ENCODE measurements at regions not wholly inside any gene's neighbourhood (a gene's known extent, or its start where the extent isn't known, plus 50 kb on each side); places are given as distances from the start of the nearest gene placed in this dataset.

DNA sequence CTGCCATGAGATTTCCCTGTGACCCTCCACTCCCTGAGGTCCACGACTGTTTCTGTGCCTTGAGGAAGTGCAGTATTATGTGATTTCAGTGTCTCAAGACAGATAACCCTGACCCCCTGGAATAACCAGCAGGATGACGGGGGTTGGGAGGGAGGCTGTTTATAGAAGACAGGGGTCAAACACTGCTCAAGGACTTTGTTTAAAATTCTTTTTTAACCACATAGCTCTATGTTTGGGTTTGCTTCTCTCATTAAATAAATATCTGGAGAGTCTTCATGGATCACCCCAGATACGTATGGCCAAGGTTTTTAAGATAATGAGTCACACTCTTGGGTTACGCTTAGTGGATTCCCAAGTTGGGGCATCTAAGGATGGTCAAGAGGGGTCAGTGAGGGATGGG is 523.8 kb upstream of the TNP1 start:
- no peak overlapping the region for H3K4me3 ChIP-seq (replicated peaks in 1 of 3; ENCODE audit: low read depth in 2 of 3, low read length in 3 of 3)
- no peak overlapping the region for H2AFZ ChIP-seq (ENCODE audit: insufficient read depth, low read depth, low read length, poor library complexity, severe bottlenecking)
- H3K36me3 Mint-ChIP-seq = no peaks in the 10 kb centered on the region
- H3K27me3 Mint-ChIP-seq (ENCODE audit: low read depth in 3 of 3) = peaks cover 11 to 21% (median 11%) of the 10 kb centered on the region in 3 donors
- H3K9me3 ChIP-seq (replicated peaks in 1 of 2; ENCODE audit: control insufficient read depth in 1 of 2, insufficient read depth in 1 of 2, low read length in 2 of 2) = no peaks in the 10 kb centered on the region
- H3K4me1 ChIP-seq (ENCODE audit: control insufficient read depth in 1 of 2, insufficient read depth in 2 of 2, low read length in 2 of 2) = peaks cover 5 to 6% of the 10 kb centered on the region in 2 donors
- H3K36me3 ChIP-seq (replicated peaks in 1 of 2; ENCODE audit: control insufficient read depth in 1 of 2, insufficient read depth in 2 of 2, low read length in 2 of 2) = no peaks in the 10 kb centered on the region
- H3K27me3 ChIP-seq (ENCODE audit: control insufficient read depth in 2 of 2, insufficient read depth in 2 of 2, low read length in 2 of 2) = peaks cover 0 to 12% of the 10 kb centered on the region in 2 donors
- no peak overlapping the region for H3K9ac ChIP-seq (ENCODE audit: insufficient read depth, low read length, poor library complexity, severe bottlenecking)
- H3K4me3 Mint-ChIP-seq = no peak overlapping the region
- DNase-seq = no peak
- WGBS (ENCODE audit: insufficient coverage) = 100% methylated on average over 2 of the region's 4 CpGs
- H3K4me1 Mint-ChIP-seq = peaks cover 9% of the 10 kb centered on the region
- TF ChIP-seq, protein P1, sequence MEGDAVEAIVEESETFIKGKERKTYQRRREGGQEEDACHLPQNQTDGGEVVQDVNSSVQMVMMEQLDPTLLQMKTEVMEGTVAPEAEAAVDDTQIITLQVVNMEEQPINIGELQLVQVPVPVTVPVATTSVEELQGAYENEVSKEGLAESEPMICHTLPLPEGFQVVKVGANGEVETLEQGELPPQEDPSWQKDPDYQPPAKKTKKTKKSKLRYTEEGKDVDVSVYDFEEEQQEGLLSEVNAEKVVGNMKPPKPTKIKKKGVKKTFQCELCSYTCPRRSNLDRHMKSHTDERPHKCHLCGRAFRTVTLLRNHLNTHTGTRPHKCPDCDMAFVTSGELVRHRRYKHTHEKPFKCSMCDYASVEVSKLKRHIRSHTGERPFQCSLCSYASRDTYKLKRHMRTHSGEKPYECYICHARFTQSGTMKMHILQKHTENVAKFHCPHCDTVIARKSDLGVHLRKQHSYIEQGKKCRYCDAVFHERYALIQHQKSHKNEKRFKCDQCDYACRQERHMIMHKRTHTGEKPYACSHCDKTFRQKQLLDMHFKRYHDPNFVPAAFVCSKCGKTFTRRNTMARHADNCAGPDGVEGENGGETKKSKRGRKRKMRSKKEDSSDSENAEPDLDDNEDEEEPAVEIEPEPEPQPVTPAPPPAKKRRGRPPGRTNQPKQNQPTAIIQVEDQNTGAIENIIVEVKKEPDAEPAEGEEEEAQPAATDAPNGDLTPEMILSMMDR (IDR thresholded peaks at IDR 0.05) = no peak
- no peaks in the 10 kb centered on the region for H4K20me1 ChIP-seq (ENCODE audit: insufficient read depth, low read length)
- H3K4me2 ChIP-seq (replicated peaks; ENCODE audit: extremely low read depth, low read length, poor library complexity, severe bottlenecking) = no peak overlapping the region
- peaks cover 0 to 8% (median 3%) of the 10 kb centered on the region in 7 donors for H3K9me3 Mint-ChIP-seq
- intact Hi-C loops (cut with micrococcal nuclease) = no loop called here
- no peak overlapping the region for H3K27ac Mint-ChIP-seq
- H3K27ac ChIP-seq (ENCODE audit: low read depth in 1 of 2, low read length in 2 of 2) = no peak overlapping the region
- H3K79me2 ChIP-seq (ENCODE audit: insufficient read depth, low read length) = no peaks in the 10 kb centered on the region

DNA sequence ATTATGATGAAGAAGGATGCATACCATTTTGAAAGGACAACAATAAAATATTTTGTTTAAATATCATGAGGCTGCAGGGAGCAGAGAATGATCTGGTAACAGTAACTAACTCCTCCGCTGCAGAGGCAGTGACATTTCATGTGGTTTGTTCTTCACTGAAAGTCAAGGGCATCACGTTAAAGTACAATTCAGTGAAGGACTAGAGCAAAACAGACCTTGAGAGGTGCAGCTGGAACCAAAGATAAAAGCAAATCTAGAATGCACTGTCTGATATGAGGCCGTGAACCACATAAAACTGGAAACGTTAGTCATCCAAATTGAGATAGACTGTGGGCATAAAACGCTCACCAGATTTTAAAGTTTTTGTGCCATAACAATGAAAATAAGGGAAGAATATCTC is 522.9 kb upstream of the TNP1 start:
- intact Hi-C loops (cut with micrococcal nuclease) = no loop called here
- Histone ChIP-seq H3K27me3 (ENCODE audit: control insufficient read depth in 2 of 2, insufficient read depth in 2 of 2, low read length in 2 of 2) (peaks cover 0 to 9% of the 10 kb centered on the region in 2 donors), H2AFZ (ENCODE audit: insufficient read depth, low read depth, low read length, poor library complexity, severe bottlenecking) (no peak overlapping the region), H3K4me1 (ENCODE audit: control insufficient read depth in 1 of 2, insufficient read depth in 2 of 2, low read length in 2 of 2) (peaks cover 0 to 3% of the 10 kb centered on the region in 2 donors), H4K20me1 (ENCODE audit: insufficient read depth, low read length) (no peaks in the 10 kb centered on the region), H3K36me3 (replicated peaks in 1 of 2; ENCODE audit: control insufficient read depth in 1 of 2, insufficient read depth in 2 of 2, low read length in 2 of 2) (no peaks in the 10 kb centered on the region), H3K4me2 (replicated peaks; ENCODE audit: extremely low read depth, low read length, poor library complexity, severe bottlenecking) (no peak overlapping the region), H3K79me2 (ENCODE audit: insufficient read depth, low read length) (no peaks in the 10 kb centered on the region), H3K4me3 (replicated peaks in 1 of 3; ENCODE audit: low read depth in 2 of 3, low read length in 3 of 3) (no peak overlapping the region), H3K9ac (ENCODE audit: insufficient read depth, low read length, poor library complexity, severe bottlenecking) (no peak overlapping the region), H3K27ac (ENCODE audit: low read depth in 1 of 2, low read length in 2 of 2) (no peak overlapping the region), H3K9me3 (replicated peaks in 1 of 2; ENCODE audit: control insufficient read depth in 1 of 2, insufficient read depth in 1 of 2, low read length in 2 of 2) (no peaks in the 10 kb centered on the region)
- Mint-ChIP-seq H3K9me3 (peaks cover 0 to 11% (median 3%) of the 10 kb centered on the region in 7 donors), H3K4me1 (peaks cover 4% of the 10 kb centered on the region), H3K27ac (no peak overlapping the region), H3K27me3 (ENCODE audit: low read depth in 3 of 3) (peaks cover 6 to 16% (median 11%) of the 10 kb centered on the region in 3 donors), H3K4me3 (no peak overlapping the region), H3K36me3 (no peaks in the 10 kb centered on the region)
- WGBS (ENCODE audit: insufficient coverage) = 86% methylated on average over 2 of the region's 5 CpGs
- TF ChIP-seq, protein P1 (IDR thresholded peaks at IDR 0.05) = no peak
- no peak for DNase-seq

All from CD14-positive monocyte (primary cell).